NCI-H2196 treated with DMSO at 0.1 percent for 48 hours (cell line): ENCODE measurements at regions not wholly inside any gene's neighbourhood (a gene's known extent, or its start where the extent isn't known, plus 50 kb on each side); places are given as distances from the start of the nearest gene placed in this dataset.
"Not testable (repeated sequence)": the region's sequence is repeated elsewhere in the genome, so short reads cannot be mapped to it uniquely, and the experiment has no call there.

Experiments used
- DNase-seq: peaks from one replicate; lab custom pipeline; 2025; ENCODE audit not compliant: unreplicated experiment; lab: John Stamatoyannopoulos, UW

GRCh38 chr12:124706363-124706762, 139.0 kb upstream of the NCOR2 start:
- DNase-seq = no peak

GRCh38 chr12:124705545-124706138, 138.2 kb upstream of the NCOR2 start:
- DNase-seq = no peak

GRCh38 chr12:124704619-124705018, 137.2 kb upstream of the NCOR2 start:
- no peak for DNase-seq

- no peak for DNase-seq
These were observed 136.4 kb upstream of the NCOR2 start for GRCh38 chr12:124703856-124704255.

- DNase-seq = no peak
These were observed 135.3 kb upstream of the NCOR2 start for GRCh38 chr12:124702736-124703135.

GRCh38 chr12:124700810-124701592, 133.6 kb upstream of the NCOR2 start:
- DNase-seq = no peak

GRCh38 chr12:124699909-124700308, 132.5 kb upstream of the NCOR2 start:
- DNase-seq = no peak

- no peak for DNase-seq
These were observed 131.5 kb upstream of the NCOR2 start for GRCh38 chr12:124698998-124699305.

GRCh38 chr12:124698211-124698997, 131.0 kb upstream of the NCOR2 start:
- no peak for DNase-seq

GRCh38 chr12:124697722-124698121, 130.3 kb upstream of the NCOR2 start:
- DNase-seq = not testable (repeated sequence)

GRCh38 chr12:124696693-124697476, 129.5 kb upstream of the NCOR2 start:
- no peak for DNase-seq

GRCh38 chr12:124695861-124696260, 128.4 kb upstream of the NCOR2 start:
- no peak for DNase-seq

- no peak for DNase-seq
These were observed 127.6 kb upstream of the NCOR2 start for GRCh38 chr12:124694846-124695497.

GRCh38 chr12:124694250-124694649, 126.8 kb upstream of the NCOR2 start:
- DNase-seq = no peak

GRCh38 chr12:124693111-124693723, 125.8 kb upstream of the NCOR2 start:
- no peak for DNase-seq

- no peak for DNase-seq
These were observed 125.0 kb upstream of the NCOR2 start for GRCh38 chr12:124692443-124692842.

- no peak for DNase-seq
These were observed 124.0 kb upstream of the NCOR2 start for GRCh38 chr12:124691429-124691828.

- no peak for DNase-seq
These were observed 122.2 kb upstream of the NCOR2 start for GRCh38 chr12:124689631-124690030.

GRCh38 chr12:124688356-124688992, 121.1 kb upstream of the NCOR2 start:
- DNase-seq = no peak

- no peak for DNase-seq
These were observed 120.5 kb upstream of the NCOR2 start for GRCh38 chr12:124687917-124688316.
